NCI-H187 treated with DMSO at 0.1 percent for 48 hours (cell line): ENCODE measurements at regions not wholly inside any gene's neighbourhood (a gene's known extent, or its start where the extent isn't known, plus 50 kb on each side); places are given as distances from the start of the nearest gene placed in this dataset.

Source experiments
- DNase-seq: peaks from one replicate; lab custom pipeline; 2025; lab: John Stamatoyannopoulos, UW

DNA sequence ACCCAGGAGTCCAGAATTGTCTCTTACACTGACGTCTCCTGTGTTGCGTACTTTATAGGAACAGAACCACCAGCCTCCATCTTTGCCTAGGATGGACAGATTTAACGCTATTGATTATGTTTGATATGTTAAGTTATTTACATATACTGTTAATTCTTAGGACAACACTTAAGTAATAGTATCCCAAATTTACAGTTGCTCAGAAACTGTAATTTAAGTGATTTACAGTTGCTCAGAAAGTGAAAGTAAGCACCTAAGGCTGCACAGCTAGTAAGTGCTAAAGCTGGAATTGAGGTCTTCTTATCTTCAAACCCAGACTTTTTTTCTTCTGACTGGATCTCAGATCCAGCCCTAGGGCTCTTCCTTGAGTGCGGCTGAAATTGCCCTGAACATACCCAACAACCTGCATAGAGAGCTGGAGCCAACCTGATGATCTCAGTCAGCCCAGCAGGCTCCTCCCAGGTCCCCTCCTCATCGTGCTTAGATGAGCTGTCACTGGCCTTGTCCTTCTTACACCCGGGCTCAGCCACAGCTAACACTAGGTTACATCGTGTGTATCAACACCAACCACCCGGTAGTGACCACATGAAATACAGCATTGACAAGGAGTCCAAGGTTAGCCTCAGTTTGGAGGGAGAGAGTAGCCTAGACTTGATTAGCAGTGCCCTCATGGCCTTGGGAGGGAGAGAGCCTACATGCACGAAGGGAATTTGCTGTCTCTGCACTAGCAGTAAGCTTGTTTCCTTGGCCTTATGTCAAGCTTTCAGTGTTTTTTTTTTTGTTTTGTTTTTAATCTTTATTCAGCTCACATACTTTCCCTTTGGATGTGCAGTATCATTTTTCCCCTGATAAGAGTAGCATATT lies 111.1 kb upstream of the ARHGAP5 start:
- no peak for DNase-seq

DNA sequence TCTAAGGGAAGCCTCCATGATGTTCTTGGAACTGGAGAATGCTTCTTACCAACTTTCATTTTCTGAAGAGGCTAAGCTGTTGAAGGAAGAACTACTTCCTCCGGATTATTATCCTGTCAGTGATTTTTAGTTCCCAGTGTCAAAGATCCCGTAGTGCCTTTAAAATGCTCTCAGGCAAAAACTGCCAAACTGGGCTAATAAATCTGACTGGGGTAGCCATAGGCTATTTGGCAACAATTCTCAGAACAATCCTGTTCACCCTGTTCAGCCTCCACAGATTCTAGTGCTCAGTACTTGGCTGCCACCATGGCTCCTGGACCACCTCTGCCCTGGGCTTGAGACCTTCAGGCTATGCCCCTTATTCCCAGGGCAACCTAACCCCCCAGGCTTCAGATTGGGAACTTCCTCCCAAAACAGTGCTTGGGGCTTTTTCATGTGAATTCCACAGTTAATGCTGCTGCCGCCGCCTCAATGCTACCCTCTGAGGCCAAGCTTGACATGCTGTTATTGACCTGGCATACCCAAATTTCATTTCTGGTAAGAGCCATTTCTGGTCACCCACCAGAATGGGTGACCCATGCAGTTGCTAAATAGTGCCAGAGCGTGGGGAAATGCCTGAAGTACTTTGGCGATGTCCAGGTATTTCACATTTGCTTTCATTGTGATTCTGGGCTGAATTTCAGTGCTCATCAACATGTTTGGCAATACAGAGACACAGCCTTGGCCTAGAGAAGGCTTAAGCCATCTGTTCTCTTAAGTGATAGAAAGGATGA lies 110.0 kb upstream of the ARHGAP5 start:
- no peak for DNase-seq

DNA sequence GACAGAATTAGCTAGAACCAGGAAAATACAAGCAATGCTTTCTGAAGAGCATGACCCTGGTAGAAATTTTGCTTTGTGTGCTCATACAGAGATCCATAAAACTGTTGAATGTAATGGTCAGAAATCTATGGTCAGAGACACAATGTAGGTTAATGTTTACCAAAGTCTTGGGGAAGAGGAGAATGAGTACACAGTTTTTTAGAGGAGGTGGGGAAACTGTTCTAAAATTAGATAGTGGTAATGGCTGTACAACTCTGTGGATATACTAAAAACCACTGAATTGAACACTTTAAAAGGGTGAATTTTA lies 109.5 kb upstream of the ARHGAP5 start:
- no peak for DNase-seq

DNA sequence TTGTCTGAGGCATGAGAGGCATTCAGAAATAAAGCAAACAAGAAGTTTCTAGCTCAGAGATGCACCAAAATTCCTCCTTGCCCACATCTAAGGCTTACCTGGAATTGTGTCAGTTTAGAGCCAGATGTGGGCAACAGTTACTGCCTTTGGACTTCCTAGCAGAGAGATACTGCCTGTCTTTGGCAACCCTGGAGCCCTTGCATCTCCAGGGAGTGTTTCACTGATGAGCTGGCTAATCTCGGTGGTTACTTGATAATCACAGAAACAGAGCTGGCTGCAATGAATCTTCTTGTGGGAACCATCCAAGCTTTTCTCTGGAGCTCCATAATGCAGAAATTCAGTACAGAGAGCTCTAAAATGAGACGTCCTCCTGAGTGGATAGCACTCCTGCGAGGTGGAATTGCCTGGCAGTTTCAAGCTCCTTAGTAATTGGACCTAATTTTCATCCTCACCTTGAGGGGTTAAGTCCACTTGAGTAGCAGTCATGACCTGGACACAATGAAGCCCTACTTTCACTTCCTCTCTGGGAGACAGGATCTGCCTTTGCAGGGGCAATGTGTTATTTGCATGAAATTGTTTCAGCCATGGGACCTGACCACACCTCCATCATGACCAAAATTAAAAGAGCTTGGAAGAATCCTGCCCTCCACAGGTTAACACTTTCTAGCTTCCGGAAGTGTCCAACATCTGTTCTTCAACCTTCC lies 108.8 kb upstream of the ARHGAP5 start:
- DNase-seq = no peak

DNA sequence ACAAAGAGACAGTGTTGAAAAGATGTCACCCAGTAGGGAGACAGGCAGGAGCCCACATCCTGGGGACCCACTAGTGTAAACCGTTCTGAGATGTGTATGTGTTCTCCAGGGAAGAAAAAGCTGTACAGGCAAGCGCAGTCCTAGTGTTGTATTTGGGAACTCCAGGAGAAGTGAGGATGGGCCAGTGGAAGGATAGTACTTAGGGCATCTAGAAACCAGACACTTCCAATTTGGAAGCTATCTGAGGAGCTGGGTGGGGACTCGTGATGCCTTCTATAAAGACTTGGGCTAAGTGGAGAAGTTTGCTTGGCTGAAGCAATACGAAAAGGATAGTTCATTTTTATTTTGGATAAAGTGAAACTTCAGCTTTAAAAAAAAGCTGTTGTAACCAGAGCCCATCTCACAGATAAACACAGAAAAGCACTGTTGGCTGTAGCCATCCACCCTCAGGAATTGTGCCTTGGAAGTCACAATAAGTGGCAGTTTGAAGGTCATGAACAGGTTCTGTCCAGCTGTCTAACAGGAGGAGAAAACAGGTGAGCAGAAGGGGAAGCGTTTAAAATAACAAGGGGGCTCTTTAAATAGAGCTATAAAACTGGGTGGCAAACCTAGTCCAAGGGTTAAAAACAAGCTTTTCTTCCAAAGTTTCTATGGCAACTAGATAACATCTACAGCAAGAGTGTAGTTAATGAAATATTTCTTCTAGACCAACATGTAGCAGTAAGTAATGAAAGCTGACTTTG lies 108.0 kb upstream of the ARHGAP5 start:
- no peak for DNase-seq

DNA sequence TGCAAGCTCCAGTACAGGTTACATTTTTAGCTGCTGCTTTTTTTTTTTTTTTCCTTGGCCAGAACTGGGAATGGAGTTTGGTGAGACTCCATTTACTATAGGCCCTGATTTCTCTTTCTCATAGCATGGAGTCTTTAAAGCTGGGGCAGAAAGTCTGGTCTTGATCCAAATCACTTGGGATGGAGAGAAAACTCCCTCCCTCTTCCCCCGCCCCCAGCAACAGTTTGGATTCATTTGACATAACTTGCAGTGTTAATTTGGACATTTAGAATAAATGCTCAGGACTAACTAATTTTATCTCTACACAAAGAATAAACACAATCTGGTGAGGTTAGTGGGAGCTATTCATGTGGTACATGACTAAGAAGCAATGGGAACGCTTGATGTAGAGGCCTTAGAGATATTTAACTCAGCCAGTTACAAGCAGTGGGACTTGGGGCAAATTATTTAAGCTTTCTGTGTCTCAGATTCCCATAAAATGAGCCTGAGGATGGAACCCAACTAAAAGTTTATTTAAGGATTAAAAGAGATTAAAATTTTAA lies 107.3 kb upstream of the ARHGAP5 start:
- DNase-seq = no peak

DNA sequence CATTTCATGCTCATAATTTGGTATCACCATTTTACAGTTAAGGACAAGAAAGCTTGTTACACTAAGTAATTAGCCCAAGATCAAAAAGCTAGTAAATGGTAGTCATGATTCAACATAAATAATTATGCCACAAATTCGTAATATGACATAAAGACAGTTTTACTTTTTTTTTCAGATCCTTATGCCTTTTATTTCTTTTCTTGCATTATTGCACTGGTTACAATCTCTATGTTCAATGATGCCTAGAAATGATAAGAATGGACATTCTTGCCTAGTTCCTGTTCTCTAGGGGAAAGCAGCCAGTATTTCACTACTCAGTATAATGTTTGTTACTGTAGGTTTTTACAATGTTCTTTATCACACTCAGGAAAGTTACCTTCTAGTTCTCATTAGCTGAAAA lies 106.4 kb upstream of the ARHGAP5 start:
- DNase-seq = no peak

DNA sequence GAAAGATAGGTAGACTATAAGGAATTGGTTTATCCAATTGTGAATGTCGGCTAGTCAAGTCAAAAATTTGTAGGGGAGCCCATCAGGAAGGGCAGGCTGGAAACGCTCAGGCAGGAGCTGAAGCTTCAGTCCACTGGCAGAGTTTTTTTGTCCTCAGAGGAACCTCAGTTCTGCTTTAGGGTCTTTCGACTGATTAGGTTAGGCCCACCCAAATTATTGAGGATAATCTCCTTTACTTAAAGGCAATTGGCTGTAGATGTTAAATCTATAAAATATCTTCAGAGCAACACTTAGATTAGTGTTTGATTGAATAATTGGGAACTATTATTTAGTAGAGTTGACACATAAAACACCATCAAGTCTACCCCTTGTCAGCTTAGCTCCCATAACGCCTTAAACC lies 105.5 kb upstream of the ARHGAP5 start:
- no peak for DNase-seq

DNA sequence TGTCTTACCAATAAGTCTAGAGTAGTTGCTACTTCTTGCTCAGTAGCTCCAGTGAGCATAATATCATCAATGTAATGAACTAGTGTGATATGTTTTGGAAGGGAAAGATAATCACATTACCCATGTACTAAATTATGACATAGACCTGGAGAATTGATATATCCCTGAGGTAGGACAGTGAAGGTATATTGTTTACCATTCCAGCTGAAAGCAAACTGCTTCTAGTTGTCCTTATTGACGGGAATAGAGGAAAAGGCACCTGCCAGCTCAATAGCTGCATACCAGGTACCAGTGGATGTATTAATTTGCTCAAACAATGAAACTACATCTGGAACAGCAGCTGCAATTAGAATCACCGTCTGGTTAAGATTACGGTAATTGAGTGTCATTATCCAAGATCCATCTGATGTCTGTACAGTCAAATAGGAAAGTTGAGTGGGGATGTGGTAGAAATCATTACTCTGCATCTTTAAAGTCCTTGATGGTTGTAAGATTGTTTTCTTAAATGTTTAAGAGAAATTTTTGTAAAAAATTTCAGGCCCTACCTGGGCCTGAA lies 100.0 kb upstream of the ARHGAP5 start:
- no peak for DNase-seq

DNA sequence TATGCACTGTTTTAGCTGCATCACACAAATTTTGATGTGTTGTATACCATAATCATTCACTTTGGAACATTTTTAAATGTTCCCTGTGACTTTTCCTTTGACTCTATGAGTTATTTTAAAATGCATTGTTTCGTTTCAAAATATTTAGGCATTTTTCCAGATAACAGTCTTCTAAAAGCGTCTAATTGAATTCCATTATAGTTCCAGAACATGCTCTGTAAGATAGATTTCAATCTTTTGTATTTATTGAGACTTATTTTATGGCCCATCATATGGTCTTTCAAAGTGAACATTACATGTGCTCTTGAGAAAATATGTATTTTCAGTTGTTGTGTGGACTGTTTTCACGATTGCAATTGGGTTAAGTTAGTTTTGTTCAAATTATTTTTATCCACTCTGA lies 98.7 kb upstream of the ARHGAP5 start:
- no peak for DNase-seq

DNA sequence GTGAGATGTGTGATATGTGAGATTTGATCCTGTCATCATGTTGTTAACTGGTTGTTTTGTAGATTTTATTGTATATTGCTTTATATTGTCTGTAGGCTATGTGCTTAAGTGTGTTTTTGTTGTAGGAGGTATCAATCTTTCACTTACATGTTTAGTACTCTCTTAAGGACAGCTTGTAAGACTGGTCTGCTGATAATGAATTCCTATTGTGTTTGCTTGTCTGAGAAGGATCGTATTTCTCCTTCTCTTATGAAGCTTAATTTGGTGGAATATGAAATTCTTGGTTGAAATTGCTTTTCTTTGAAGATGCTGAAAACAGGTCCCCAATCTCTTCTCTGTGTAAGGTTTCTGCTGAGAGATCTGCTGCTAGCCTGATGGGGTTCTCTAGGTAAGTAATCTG lies 94.5 kb upstream of the ARHGAP5 start:
- no peak for DNase-seq

DNA sequence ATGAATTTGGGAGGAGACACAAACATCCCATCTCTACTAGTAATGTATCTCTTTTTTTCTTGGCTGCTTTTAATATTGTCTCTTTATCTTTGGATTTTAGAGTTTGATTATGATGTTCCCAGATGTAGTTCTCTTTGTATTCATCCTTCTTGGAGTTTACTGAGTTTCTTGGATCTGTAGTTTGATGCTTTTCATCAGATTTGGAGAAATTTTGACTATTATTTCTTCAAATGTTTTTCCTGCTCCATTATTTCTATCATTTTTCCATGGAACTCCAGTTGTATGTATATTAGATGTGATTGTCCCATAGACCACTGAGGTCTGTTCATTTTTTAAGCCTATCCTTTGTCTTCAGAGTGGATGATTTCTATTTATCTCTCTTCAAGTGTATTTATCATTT lies 90.7 kb upstream of the ARHGAP5 start:
- no peak for DNase-seq

DNA sequence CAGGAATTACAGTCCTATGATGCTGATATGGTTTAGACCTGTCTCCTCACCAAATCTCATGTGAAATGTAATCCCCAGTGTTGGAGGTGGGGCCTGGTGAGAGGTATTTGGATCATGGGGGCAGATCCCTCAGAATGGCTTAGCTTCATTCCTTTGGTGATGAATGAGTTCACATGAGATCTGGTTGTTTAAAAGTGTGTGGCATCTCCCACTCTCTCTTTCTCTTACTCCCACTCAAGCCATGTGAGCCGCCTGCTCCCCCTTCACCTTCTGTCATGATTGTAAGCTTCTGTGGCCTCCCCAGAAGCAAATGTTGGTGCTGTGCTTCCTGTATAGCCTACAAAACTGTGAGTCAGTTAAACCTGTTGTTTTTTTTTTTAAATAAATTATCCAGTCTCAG lies 89.4 kb upstream of the ARHGAP5 start:
- no peak for DNase-seq

DNA sequence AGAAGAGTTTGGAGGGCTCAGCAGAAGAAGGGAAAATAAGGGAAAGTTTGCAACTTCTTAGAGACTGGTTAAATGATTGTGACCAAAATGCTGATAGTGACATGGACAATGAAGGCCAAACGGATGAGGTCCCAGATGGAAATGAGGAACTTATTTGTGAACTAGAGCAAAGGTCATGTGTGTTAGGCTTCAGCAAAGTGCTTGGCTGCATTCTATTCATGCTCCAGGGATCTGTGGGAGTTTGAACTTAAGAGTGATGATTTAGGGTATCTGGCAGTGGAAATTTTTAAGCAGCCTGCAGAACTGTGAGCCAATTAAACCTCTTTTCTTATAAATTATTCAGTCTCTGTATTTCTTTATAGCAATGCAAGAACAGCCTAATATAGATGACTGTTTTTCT lies 88.9 kb upstream of the ARHGAP5 start:
- DNase-seq = no peak

DNA sequence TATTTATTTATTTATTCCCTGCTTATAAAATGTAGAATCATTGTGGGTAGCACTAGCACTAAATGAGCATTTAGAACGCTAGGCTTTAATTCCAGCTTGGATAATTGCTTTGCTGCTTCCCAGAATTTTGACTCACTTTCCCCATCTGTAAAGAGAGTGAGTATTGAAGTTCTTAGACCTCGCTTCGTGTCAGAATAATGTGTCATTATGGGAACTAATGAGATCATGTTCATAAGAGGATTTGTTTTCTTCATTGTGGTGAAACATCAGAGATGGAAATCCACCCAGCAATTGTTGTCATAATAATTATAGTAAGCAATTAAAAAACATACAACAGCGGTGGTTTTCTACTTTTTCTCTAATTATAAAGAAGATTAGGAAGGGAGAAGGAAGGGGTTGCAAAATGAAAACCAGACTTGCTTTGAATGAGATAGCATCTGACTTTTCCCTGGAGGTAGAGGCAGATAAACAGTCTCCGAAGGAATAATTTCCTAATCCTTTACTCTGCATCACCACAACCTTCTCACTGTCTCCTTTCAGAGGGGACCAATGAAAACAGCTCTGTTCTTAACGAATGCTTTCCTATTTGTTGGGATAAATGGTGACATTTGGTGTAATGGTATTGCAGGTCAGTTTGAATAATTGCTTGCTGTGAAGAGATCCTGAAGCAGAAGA lies 86.8 kb upstream of the ARHGAP5 start:
- no peak for DNase-seq

DNA sequence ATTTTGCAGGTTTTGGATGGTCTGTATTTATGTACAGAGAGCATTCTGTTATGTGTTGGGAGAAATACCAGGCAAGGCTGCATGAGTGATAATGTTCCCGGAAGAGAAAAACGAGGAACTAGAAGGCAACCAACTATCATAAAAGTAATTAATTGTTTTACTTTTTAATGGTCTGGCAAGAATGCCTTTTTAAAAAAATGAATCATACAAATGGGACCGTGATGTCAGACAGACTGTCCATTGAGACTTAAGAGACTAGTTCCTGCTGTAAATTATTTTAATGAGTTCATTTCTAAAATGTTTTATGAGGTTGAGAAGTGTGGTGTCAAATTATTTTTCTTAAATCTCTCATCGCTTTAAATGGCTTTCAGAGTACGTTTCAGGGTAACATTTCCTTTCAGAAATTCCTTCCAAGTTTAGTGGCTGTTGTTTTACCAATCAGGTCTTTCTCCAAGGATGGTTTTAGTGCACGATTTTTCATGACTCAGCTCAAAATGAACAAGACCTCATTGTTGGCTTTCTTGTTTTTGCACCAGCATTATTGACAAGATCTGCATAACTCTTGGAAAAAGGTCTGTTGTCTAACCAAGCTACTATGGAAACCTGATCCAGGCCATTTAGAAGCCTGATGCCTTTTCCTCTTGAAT lies 86.1 kb upstream of the ARHGAP5 start:
- DNase-seq = no peak

DNA sequence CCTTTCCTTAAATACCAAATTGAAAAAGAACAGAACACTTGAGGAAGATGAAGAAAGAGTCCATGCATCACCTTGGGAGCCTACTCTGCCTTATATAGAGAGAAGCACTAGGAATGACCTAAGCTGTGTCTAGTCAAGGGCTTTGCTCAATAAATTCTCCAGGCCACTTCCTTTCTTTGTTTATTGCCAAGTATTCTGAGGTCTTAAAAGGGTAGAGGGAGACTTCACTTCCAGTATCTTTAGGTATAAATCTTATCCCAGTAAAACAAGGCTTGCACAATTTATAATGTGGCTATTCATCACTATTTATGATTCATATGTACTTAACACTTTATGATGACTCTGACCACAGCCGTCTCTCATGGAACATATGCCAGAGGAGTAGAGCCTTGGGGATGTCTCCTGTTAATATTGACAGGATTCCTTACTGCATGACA lies 85.1 kb upstream of the ARHGAP5 start:
- DNase-seq = no peak

DNA sequence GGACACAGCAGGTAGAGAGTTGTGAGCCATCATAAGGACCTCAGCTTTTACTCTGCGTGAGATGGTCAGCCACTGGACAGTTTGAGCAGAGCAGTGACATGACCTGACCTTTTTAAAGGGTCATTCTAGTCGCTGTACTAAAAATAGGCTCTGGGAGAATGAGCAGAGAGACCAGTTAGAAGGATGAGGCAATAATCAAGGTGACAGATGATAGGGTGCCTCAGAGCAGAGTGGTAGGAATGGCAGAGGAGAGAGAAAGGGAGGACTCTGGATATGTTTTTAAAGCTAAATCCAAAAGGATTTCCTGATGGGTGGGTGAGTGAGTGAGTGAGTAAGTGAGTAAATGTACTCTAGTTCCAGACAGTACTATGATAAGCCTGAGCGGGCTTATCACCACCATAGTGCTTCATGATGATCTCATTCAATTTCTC lies 83.6 kb upstream of the ARHGAP5 start:
- no peak for DNase-seq

DNA sequence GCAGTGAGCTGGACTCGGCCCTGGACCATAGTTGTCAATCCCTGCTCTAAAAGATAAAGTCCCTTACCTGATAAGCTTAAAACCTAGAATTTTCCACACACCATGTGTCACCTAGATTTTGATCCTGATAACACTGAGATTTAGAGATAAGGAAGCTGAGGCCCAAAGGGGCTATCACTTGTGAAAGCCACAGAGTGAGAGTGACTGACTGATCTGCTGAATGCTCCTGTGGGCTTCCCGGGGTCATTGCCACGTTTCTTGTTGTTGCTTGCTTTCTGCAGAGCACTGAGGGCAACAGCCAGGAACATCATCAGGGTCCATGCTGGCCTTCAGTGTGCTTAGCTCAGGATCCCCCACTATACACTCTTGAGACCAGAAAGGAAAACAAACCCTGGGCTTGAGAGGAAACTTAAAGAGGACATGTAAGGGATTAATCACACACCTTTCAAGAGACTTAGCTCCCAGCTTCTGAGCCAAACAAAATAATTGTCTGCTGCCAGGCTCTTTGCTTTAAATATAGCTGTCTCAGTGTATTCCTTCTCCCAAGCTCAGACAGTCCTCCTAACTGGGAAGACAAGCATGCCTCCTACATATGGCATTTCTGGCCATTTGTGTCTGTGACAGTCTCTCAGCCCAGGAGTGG lies 82.6 kb upstream of the ARHGAP5 start:
- DNase-seq = no peak

DNA sequence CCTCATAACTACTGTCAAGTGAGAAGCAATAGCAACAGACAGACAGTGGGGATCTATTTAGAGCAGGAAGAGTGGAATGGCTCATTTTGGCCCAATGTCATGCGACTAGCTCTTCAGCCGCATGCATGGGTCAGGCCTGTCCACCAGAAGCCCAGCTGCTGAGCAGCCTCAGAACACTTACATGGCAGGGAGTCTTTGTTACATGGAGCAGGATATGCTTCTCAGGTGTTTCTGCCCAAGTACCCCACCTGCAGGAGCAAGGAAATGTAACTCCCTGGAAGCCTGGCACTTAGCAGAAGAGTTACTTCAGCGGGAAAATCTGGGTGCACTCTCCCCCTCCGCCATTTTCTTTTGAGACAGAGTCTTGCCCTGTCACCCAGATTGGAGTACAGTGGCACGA lies 73.5 kb upstream of the ARHGAP5 start:
- DNase-seq = no peak
